NB4 (cell line): ENCODE measurements at regions not wholly inside any gene's neighbourhood (a gene's known extent, or its start where the extent isn't known, plus 50 kb on each side); places are given as distances from the start of the nearest gene placed in this dataset.

Experiments used
- DNase-seq: peaks from one replicate; pipeline ENCODE4 v3.0.0; 2010; ENCODE audit warnings: low read depth
- H3K4me3 ChIP-seq: one replicate; pipeline ENCODE4 v1.5.1; 2011; ENCODE audit warnings: mild to moderate bottlenecking, low read depth, low read length, moderate library complexity
- MYC ChIP-seq: IDR thresholded peaks from 2 replicates; pipeline ENCODE4 v1.6.1; 2011; ENCODE audit warnings: low read depth, low read length
- POLR2A ChIP-seq: IDR thresholded peaks from 2 replicates; pipeline ENCODE4 v1.6.1; 2011; ENCODE audit warnings: mild to moderate bottlenecking; ENCODE audit not compliant: insufficient read length; ENCODE audit errors: extremely low read depth
- TF ChIP-seq, protein P1 (sequence below): IDR thresholded peaks from 2 replicates; pipeline ENCODE4 v1.6.1; 2011; ENCODE audit warnings: low read depth, low read length
- TF ChIP-seq, protein P2 (sequence below): IDR thresholded peaks from one replicate; pipeline ENCODE4 v1.5.1; 2012; ENCODE audit warnings: low read depth, low read length

DNA sequence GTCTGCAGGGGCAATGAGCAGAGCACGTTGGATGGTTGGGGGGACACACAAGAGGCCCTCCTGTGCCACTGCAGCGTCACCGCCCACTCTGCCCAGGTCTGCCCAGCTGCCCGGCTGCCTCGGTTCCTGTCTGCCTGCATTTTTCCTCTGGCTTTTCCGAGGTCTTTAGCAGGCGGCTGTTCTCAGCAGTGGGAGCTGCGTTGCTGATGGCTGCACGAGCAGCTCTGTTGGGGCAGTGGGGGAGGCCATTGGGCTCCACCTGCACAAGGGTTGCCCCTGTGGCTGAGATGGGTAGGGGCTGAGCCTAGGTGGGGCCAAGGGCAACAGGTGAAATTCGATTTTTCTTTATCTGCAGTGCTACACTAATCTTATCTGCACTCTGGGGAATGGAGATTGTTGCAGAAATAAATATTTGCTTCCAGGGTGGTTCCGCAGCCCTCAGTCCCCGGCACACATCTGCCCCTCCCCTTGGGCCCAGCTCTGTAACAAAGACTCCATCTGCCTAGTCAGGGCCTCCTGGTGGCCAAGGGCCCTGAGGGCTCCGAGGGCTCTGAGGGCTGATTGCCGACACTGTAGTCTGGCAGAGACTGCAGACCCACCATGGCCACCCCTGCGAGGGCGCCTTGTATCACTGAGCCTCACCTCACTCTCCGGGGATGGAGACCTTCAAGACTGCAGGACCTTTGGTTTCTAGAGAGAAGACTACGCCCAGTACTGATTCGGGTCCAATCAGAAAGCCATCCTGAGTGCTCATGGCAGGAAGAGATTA lies 141.7 kb upstream of the SHH start:
- no peak overlapping the region for H3K4me3 ChIP-seq
- TF ChIP-seq, protein P1, sequence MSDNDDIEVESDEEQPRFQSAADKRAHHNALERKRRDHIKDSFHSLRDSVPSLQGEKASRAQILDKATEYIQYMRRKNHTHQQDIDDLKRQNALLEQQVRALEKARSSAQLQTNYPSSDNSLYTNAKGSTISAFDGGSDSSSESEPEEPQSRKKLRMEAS, result no peak
- TF ChIP-seq, protein P2, sequence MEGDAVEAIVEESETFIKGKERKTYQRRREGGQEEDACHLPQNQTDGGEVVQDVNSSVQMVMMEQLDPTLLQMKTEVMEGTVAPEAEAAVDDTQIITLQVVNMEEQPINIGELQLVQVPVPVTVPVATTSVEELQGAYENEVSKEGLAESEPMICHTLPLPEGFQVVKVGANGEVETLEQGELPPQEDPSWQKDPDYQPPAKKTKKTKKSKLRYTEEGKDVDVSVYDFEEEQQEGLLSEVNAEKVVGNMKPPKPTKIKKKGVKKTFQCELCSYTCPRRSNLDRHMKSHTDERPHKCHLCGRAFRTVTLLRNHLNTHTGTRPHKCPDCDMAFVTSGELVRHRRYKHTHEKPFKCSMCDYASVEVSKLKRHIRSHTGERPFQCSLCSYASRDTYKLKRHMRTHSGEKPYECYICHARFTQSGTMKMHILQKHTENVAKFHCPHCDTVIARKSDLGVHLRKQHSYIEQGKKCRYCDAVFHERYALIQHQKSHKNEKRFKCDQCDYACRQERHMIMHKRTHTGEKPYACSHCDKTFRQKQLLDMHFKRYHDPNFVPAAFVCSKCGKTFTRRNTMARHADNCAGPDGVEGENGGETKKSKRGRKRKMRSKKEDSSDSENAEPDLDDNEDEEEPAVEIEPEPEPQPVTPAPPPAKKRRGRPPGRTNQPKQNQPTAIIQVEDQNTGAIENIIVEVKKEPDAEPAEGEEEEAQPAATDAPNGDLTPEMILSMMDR, result no peak
- TF ChIP-seq MYC (no peak), POLR2A (no peak)
- DNase-seq, result no peak

DNA sequence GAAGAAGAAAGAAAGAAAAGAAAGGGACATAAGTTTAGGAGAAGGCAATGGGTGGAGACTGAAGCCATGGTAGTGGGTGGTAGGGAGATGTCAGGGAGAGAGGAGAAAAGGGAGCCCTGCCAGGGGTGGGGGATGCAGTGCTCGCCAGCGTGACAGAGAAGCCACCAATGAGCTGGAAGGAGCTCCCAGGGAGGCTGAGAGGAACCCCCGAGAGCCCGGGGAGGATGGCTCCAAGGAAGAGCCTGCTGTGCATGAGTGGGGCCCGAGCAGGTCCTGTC lies 141.2 kb upstream of the SHH start:
- TF ChIP-seq, protein P1, result no peak
- TF ChIP-seq POLR2A (no peak), MYC (no peak)
- TF ChIP-seq, protein P2, result no peak
- no peak for DNase-seq
- H3K4me3 ChIP-seq, result no peak overlapping the region

DNA sequence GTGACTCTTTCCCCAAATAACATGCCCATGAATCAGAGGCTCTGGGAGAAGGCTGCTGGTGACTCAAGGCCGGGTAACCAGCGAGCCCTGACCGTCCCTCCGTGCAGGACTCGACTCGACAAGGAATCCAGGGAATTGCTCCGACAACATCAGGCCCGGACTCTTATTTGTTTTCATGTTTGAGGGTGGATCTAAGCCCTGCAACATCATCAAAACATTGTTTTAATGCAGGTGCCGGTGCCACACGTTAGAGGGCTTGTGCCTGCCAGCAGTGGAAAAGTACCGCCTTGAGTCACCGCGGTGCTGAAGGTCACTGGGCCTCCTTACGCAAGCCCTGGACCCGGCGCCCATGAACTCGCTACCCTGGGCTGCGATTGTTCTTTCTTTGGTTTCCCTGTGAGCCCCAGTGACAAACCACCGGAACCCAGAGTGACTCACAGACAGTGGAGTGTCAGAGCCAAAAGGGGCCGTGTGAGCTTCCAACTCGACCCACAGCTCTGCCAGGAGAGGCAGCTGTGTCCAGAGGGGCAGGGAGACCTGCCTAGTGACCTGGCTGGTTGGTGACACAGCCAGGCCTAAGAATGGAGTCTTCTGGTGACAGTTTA lies 139.4 kb upstream of the SHH start:
- peak; percentile 79 for DNase-seq
- TF ChIP-seq, protein P1, result no peak
- 0 out of 2 replicates have a peak, but pooled peaks have one; percentile 29 for TF ChIP-seq MYC
- H3K4me3 ChIP-seq, result no peak overlapping the region

DNA sequence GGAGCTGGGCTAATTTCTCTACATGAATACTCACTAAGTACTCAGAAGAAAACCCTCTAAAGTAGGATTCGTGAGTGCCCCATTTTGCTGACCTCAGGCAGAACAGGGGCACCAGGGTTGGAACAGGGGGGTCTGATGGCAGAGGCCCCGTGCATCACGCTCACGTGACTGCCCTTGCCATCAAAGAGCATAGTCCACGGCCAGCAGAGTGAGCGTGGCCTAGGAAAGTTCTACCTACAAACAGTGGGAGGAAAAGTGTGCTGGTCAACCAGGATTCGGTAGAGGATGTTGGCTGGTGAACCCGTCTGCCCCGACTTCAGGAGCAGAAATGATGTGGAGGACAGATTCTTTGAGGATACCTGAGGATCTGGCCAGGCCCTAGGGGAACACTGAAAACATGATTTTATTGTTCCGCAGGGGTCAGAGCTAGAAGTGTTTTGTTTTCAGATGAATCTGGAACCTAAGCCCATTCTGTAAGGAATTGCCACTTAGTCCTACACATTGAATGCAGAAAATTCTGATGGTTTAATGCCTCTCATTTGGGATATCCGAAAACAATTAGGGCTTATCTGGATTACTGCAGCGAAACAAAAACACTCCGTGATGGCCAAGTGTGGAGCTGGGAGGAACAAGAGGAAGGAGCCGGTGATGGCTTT lies 138.8 kb upstream of the SHH start:
- DNase-seq, result no peak
- no peak overlapping the region for H3K4me3 ChIP-seq
- no peak for TF ChIP-seq POLR2A
- TF ChIP-seq MYC, result no peak
- TF ChIP-seq, protein P1, result no peak
- TF ChIP-seq, protein P2, result no peak

DNA sequence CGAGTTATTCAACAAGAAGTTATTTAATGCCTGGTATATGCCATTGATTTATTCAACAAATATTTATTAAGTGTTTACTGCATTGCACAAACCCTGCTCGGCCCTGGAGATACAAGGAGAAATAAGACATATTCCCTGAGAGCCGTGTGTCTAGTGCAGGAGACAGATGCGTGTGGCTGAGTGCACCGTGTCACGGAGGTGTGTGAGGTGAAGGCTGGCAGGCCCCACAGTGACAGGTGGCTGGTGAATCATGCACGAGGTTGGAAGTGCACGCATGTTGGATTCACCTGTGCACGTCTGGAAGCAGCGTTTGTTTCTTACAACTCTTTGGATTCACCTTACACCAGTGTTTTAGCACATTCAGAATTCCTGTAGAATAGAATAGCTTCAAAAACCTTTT lies 136.6 kb upstream of the SHH start:
- TF ChIP-seq MYC (no peak), POLR2A (no peak)
- TF ChIP-seq, protein P1, result no peak
- no peak overlapping the region for H3K4me3 ChIP-seq
- DNase-seq, result no peak

DNA sequence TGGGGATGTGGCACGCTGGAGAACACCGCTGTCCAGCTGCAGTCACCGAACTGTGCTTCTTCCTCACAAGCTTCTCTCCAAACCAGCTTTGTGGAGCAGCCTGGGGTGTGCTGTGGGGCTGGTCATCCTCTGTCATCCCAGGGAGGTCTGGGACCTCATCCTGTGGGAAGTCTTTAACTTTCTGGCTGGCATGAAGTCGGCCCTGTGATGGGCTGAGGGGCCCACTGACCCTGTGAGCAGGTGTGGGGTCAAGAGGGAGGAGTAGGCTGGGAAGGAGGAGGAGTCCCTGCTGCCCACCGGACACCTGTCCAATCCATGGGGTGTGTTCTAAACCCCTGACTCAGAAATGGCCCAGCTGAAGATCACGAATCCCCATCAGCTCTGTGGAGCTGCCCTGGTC lies 136.2 kb upstream of the SHH start:
- no peak overlapping the region for H3K4me3 ChIP-seq
- no peak for DNase-seq
- TF ChIP-seq, protein P2, result no peak
- TF ChIP-seq MYC (no peak), POLR2A (no peak)
- TF ChIP-seq, protein P1, result no peak
